Gastroesophageal sphincter (tissue), 3 donors: ENCODE measurements at regions not wholly inside any gene's neighbourhood (a gene's known extent, or its start where the extent isn't known, plus 50 kb on each side); places are given as distances from the start of the nearest gene placed in this dataset.

Source experiments
- EP300 ChIP-seq: sonication (generic); formaldehyde crosslinking; IDR thresholded peaks from one replicate; pipeline ENCODE4 v1.6.1; 2017; ENCODE audit warnings: antibody characterized with exemption, mild to moderate bottlenecking
- POLR2A ChIP-seq, 2 donors: fragments of 450-650 bp; IDR thresholded peaks; one replicate each; pipeline ENCODE4 v1.6.1; 2017; ENCODE audit warnings: antibody characterized with exemption in 2 of 2, mild to moderate bottlenecking in 2 of 2, moderate library complexity in 1 of 2
- POLR2AphosphoS5 ChIP-seq: sonication (generic); formaldehyde crosslinking; IDR thresholded peaks from one replicate; pipeline ENCODE4 v1.6.1; 2017; ENCODE audit warnings: antibody characterized with exemption
- TF ChIP-seq, protein P1 (sequence below), 4 experiments: fragments of 200-600 bp in 2 of 4; fragments of 450-650 bp in 2 of 4; sonication (generic) in 1 of 4; IDR thresholded peaks; one replicate each; pipeline ENCODE4 v1.5.1; 2017 to 2019; ENCODE audit warnings: antibody characterized with exemption in 4 of 4, mild to moderate bottlenecking in 2 of 4, moderate library complexity in 2 of 4

DNA sequence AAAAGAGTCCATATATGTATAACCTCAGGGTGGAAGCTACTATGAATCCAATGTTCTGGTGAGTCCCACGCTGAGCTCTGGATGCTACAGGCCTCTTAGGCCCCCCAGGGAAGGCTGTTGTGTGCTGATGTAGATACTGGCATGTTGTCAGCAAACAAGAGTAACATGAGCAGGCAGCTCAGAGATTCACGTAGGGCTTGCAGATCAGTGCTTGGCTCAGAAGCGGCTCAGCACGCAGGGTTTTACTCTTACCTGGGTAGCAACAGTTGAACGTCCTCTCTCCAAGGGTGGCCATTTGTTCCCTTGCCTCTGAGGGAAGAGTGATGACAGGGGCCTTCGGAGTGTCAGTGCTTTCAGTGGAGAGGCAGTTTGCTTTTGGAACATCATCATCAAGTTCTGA, 93.4 kb downstream of the ZFP64 start:
- TF ChIP-seq, protein P1, sequence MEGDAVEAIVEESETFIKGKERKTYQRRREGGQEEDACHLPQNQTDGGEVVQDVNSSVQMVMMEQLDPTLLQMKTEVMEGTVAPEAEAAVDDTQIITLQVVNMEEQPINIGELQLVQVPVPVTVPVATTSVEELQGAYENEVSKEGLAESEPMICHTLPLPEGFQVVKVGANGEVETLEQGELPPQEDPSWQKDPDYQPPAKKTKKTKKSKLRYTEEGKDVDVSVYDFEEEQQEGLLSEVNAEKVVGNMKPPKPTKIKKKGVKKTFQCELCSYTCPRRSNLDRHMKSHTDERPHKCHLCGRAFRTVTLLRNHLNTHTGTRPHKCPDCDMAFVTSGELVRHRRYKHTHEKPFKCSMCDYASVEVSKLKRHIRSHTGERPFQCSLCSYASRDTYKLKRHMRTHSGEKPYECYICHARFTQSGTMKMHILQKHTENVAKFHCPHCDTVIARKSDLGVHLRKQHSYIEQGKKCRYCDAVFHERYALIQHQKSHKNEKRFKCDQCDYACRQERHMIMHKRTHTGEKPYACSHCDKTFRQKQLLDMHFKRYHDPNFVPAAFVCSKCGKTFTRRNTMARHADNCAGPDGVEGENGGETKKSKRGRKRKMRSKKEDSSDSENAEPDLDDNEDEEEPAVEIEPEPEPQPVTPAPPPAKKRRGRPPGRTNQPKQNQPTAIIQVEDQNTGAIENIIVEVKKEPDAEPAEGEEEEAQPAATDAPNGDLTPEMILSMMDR (IDR thresholded peaks at IDR 0.05): no peak
- TF ChIP-seq POLR2A (IDR thresholded peaks at IDR 0.05) (no peak), EP300 (no peak), POLR2AphosphoS5 (no peak)
